ENCODE measurements at regions not wholly inside any gene's neighbourhood (a gene's known extent, or its start where the extent isn't known, plus 50 kb on each side); places are given as distances from the start of the nearest gene placed in this dataset.
A peak's percentile ranks its signal among the peaks of the same experiment; 100 is the strongest.

DNA sequence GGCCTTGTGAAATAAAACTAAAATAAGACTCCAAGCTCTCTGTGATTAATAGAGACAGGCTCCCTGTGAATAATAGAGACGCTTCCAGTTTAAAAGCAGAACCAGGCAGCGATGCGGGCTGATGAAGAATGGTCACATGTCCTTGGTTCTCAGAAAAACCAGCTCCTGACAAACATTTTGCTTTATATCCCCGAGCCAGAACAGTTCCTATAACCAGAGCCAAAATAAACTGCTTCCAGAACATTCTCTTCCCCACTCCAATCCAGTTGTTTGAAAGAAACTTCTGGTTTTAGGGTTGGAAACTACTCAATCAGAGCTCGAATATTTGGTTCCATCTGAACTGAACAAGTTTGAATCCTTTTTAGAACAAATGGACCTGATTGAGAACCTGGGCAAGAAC lies 213.7 kb downstream of the TSN start:
- DNase-seq (ENCODE audit: low spot score) = no peak

DNA sequence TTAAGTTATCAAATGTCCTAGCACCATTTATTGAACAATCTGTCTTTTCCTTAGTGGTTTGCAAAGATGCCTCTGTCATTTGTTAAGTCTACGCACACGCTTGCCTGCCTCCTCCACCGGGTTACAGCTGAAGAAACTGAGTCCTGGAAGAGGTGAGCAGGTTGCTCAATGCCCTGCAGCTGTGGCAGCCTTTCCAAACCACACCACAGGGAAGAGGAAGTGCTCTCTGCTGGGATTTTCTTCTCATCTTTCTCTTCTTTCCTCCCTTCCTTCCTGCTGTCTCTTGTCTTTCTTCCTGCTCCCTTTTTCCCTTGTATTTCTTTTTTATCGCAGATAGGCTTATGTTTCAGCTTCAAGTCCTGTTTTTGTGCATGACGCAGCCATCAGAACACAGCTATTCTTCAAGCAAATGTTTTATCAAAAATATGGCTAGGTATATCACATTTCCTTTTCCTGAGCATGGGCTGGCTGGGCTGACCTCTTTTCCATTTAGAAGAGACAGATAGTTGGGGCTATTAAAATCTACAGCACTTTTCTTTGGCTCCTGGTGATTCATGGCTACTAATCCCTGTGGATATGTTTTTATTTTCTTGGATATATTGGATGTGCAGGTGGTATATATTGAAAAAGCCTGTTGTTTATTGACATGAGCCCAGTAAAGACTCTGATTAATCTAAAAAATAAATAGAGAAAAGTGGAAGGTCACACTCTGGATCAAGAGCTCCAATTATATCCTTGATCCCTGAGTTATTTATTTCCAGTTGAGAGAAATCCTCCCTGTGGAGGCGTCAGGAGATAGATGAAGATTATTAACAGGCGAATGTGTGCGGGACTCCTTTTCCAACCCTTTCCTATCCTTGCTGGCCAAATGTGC lies 214.6 kb downstream of the TSN start:
- no peak for DNase-seq (ENCODE audit: low spot score)

- DNase-seq (ENCODE audit: low spot score) = no peak
Observed at GRCh38 chr2:121972203-121972602, 216.8 kb downstream of the TSN start.

GRCh38 chr2:121974897-121975661 lies 219.6 kb downstream of the TSN start:
- peak; percentile 63 for DNase-seq (ENCODE audit: low spot score)

- no peak for DNase-seq (ENCODE audit: low spot score)
Observed at GRCh38 chr2:121976926-121977325, 221.5 kb downstream of the TSN start.

GRCh38 chr2:121977326-121977725 lies 221.9 kb downstream of the TSN start:
- no peak for DNase-seq (ENCODE audit: low spot score)

GRCh38 chr2:121992700-121993099 lies 237.2 kb downstream of the TSN start:
- DNase-seq (ENCODE audit: low spot score) = no peak

- DNase-seq (ENCODE audit: low spot score) = no peak
Observed at GRCh38 chr2:121993682-121994081, 238.2 kb downstream of the TSN start.

DNA sequence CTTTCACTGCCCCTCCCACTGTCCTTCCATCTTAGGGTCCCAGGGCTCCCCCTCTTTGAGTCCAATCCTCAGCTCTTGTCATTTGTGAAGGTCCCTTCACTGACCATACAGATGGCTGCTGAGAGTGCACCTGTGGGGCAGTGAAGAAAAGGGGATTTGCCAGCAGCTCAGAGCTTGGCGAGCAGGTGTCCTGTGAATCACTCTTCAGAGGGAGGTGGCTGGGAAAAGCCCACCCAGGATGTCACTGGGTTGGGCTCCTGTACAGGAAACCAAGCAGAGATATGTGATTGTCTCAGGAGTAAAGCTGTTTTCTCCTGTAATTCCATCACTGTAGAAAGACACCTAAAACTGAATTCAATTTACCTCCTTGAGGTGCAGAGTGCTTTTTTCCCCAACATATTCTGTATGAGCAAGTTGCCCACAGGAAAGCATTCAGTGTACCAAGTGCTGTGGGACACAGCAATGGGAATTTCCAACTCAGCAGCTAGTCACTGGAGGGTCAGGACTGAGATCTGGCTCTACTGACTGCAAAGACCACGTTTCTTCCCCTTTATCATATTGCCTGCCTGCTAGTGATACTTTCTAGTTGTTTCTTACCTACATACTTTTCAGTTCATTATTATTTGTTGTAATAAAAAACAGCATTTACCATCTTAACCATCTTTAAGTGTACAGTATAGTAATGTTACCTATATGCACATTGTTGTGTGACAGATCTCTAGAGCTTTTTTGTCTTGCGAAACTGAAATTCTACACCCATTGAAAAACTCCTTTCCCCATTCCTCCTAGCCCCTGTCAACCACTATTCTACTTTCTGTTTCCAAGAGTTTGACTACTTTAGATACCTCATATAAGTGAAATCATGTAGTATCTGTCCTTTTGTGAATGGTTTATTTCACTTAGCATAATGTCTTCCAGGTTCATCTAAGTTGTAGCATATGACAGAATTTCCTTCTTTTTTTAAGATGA lies 239.1 kb downstream of the TSN start:
- no peak for DNase-seq (ENCODE audit: low spot score)

- DNase-seq (ENCODE audit: low spot score) = no peak
Observed at GRCh38 chr2:121998751-121999150, 243.3 kb downstream of the TSN start.

DNA sequence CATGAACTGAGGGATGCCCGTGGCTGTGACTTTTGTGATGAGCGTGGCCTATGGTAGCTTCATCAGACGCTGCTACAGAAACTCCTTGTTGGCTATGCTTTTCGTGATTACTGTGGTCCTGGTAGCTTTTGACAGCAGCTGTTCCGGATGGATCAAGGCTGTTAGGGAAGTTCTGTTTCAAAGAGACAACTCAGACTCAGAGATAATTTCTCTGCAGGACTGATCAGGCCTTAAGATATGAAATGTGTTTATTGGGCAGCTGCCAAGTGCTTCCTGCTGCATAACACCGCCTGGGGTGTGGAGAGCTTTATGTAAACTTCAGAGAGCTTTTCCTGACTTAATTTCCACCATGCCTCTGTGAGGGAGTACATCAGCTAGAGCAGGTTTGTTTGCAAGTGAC lies 243.8 kb downstream of the TSN start:
- DNase-seq (ENCODE audit: low spot score) = no peak

- DNase-seq (ENCODE audit: low spot score) = no peak
Observed at GRCh38 chr2:122000556-122001340, 245.3 kb downstream of the TSN start.

DNA sequence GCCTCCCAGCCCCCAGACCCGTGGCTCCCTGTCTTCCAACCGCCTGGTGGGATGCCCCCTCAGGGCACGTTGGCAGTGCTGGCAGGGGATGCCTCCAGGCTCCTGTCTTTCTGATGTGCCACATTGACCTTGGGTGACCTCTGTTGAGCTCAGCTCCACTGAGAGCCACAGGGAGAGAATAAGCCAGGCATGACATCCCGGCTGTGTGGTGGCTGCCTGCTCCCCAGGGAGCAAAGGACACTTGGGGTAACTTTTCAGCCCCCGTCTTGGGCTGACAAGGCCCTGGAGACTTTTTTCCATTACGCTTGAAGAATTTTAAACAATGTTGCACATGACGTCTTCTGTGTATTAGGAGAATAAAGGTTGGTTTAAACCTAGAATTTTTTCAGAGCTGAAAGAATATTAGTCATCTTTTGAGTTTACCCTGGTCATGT lies 246.0 kb downstream of the TSN start:
- DNase-seq (ENCODE audit: low spot score) = no peak

DNA sequence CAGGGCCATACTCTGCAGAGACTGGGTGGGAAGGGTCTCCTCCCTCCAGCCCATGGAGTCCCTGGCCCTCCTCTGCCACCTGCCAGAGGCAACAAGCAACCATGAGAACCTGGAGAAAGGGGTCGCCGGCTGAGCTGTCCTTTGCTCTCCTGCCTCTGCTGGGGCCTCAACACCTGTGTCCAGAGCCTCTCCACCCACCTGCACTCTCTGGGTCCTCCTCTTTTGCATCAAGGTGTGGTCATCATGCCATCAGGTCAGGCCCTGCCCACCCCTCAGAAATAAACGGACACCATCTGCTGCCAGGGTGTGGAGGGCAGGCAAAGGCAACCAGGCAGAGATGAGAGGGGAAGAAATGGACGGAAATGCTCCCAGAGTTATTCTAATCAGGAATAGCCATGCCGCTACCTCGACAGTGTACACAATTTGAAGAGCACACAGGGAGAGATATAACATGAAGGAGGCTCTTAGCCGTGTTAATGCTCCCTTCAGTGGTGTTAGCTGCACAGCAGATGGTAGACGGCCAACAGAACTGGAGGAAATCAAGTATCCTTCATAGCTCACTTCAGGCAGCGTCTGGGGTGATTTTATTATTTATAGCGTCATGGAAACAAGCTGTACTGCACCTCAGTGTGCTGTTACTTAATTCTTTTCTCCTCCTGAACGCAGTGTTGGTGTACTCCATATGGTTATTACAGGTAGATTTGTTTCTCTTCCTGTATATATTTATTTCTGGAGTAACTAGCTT lies 247.9 kb downstream of the TSN start:
- DNase-seq (ENCODE audit: low spot score) = no peak

- no peak for DNase-seq (ENCODE audit: low spot score)
Observed at GRCh38 chr2:122007126-122007525, 251.7 kb downstream of the TSN start.

GRCh38 chr2:122007577-122007976 lies 252.1 kb downstream of the TSN start:
- no peak for DNase-seq (ENCODE audit: low spot score)

GRCh38 chr2:122009561-122009960 lies 254.1 kb downstream of the TSN start:
- DNase-seq (ENCODE audit: low spot score) = no peak

DNA sequence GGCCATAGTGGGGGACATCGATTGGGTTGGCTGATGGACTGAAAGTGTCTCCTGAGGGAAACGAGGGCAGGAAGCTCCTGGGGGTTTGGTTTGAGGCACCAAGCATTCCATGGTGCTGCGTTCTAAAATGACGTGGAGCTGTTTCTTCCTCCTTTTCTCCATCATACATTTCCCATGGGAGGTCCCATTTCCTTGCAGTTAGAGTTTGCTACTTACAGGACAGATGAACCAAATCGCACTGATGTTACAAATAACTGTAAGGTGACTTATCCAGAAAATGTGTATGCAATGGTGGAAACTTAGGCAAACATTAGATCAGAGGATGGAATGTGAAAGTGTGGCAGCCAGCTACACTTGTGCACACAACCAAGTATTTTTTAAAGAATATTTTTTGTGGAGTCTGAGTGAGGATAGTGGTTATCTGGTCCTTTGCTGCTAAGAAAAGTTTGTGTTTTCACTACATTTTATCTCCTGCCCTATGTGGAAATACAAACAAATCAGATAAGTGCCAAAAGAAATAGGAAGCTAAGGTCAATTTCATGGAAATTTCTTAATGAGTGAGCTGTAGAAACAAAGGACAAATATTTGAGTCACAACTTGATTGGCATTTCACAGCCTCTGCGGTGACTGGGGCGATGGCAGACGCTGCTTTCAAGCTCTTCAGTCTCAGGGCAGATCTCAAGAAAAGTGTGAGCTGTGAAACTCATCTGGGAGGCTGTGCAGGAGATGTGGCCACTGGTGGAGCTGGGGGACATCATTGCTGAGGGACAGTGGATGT lies 256.2 kb downstream of the TSN start:
- no peak for DNase-seq (ENCODE audit: low spot score)

DNA sequence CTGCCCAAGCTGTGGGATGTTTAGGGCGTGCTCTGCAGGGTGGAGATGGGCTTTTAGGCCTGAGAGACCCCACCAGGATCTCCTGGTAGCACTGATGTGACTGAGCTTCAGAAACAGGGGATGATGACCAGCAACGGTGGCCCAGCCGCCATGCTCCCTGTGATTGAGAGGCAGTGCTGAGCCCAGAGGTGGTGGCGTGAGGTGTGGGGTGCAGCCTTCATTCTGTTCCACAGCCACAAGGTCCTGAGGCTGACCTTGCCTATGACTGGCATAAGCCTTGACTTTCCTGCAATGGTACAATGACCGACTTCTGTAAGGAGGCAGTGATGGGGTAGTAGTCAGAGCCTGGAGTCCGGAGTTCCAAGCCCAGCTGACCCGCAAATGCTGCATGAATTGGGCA lies 263.3 kb downstream of the TSN start:
- no peak for DNase-seq (ENCODE audit: low spot score)

GRCh38 chr2:122019724-122020123 lies 264.3 kb downstream of the TSN start:
- no peak for DNase-seq (ENCODE audit: low spot score)

Measured in CD4-positive, alpha-beta T cell treated with Interleukin-2 at 100 ng/mL for 4 hours (primary cell).